ENCODE measurements at regions not wholly inside any gene's neighbourhood (a gene's known extent, or its start where the extent isn't known, plus 50 kb on each side); places are given as distances from the start of the nearest gene placed in this dataset.

DNA sequence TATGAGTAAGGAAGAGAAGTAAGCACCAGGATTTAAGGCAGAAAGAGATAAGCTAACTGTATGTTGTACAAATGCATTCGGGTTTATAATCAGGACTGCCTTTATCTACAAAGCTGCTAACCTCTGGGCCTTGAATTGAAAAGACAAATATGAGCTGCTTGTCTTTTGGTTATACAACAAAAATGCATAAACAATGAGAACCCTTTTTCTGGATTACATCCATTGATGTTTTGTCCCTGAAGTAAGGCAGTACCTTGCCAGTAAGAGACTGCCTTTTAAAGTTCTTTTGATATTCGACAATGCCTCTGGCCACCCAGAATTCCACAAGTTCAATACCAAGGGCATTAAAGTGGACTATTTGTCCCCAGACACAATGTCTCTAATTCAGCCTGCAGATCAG, 280.7 kb downstream of the ZNF621 start:
- TF ChIP-seq, protein P1, sequence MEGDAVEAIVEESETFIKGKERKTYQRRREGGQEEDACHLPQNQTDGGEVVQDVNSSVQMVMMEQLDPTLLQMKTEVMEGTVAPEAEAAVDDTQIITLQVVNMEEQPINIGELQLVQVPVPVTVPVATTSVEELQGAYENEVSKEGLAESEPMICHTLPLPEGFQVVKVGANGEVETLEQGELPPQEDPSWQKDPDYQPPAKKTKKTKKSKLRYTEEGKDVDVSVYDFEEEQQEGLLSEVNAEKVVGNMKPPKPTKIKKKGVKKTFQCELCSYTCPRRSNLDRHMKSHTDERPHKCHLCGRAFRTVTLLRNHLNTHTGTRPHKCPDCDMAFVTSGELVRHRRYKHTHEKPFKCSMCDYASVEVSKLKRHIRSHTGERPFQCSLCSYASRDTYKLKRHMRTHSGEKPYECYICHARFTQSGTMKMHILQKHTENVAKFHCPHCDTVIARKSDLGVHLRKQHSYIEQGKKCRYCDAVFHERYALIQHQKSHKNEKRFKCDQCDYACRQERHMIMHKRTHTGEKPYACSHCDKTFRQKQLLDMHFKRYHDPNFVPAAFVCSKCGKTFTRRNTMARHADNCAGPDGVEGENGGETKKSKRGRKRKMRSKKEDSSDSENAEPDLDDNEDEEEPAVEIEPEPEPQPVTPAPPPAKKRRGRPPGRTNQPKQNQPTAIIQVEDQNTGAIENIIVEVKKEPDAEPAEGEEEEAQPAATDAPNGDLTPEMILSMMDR (IDR thresholded peaks at IDR 0.05; ENCODE audit: control extremely low read depth in 1 of 3, insufficient read depth in 1 of 3, low read depth in 1 of 3, low read length in 3 of 3), result no peak
- TF ChIP-seq POLR2A (IDR thresholded peaks at IDR 0.05; ENCODE audit: control extremely low read depth in 1 of 2, low read depth in 2 of 2, low read length in 2 of 2) (no peak), TBP (IDR thresholded peaks at IDR 0.05; ENCODE audit: low read depth, low read length) (no peak), RAD21 (IDR thresholded peaks at IDR 0.05 in 1 of 2, conservative IDR thresholded peaks at IDR 0.05 in 1 of 2; ENCODE audit: low read depth in 2 of 2, low read length in 2 of 2) (no peak), SIX5 (IDR thresholded peaks at IDR 0.05; ENCODE audit: low read depth, low read length) (no peak), RXRA (IDR thresholded peaks at IDR 0.05; ENCODE audit: insufficient read depth, low read depth, low read length) (no peak), EP300 (IDR thresholded peaks at IDR 0.05; ENCODE audit: borderline replicate concordance in 1 of 2, low read depth in 2 of 2, low read length in 2 of 2) (no peak), SRF (IDR thresholded peaks at IDR 0.05; ENCODE audit: low read depth, low read length) (no peak)
